HG03442 (cell line): ENCODE measurements at regions not wholly inside any gene's neighbourhood (a gene's known extent, or its start where the extent isn't known, plus 50 kb on each side); places are given as distances from the start of the nearest gene placed in this dataset.

ENCODE experiments used
- ATAC-seq: cut with Tn5 transposase; IDR thresholded peaks from one replicate; pipeline ENCODE4 v1.9.1; 2021; ENCODE audit warnings: mild to moderate bottlenecking, moderate library complexity; ENCODE audit not compliant: unreplicated experiment

GRCh38 chr18:24560511-24560981 is 100.1 kb downstream of the HRH4 start:
- ATAC-seq, result no peak

GRCh38 chr18:24561369-24561965 is 101.0 kb downstream of the HRH4 start:
- ATAC-seq, result no peak

GRCh38 chr18:24567199-24567598 is 106.8 kb downstream of the HRH4 start:
- no peak for ATAC-seq

GRCh38 chr18:24570716-24571115 is 110.3 kb downstream of the HRH4 start:
- ATAC-seq, result no peak

- ATAC-seq, result no peak
Observed at GRCh38 chr18:24582771-24583170, 122.3 kb downstream of the HRH4 start.

GRCh38 chr18:24584205-24584604 is 123.8 kb downstream of the HRH4 start:
- no peak for ATAC-seq

GRCh38 chr18:24584813-24585212 is 124.4 kb downstream of the HRH4 start:
- no peak for ATAC-seq

GRCh38 chr18:24585996-24586566 is 125.6 kb downstream of the HRH4 start:
- no peak for ATAC-seq

- no peak for ATAC-seq
Observed at GRCh38 chr18:24586662-24587360, 126.4 kb downstream of the HRH4 start.

GRCh38 chr18:24588440-24588839 is 128.0 kb downstream of the HRH4 start:
- no peak for ATAC-seq

- no peak for ATAC-seq
Observed at GRCh38 chr18:24590946-24591345, 130.5 kb downstream of the HRH4 start.

- ATAC-seq, result no peak
Observed at GRCh38 chr18:24593401-24593800, 133.0 kb downstream of the HRH4 start.

GRCh38 chr18:24593886-24594285 is 133.4 kb downstream of the HRH4 start:
- ATAC-seq, result no peak

- no peak for ATAC-seq
Observed at GRCh38 chr18:24595561-24596031, 135.2 kb downstream of the HRH4 start.

- ATAC-seq, result no peak
Observed at GRCh38 chr18:24600076-24600654, 139.7 kb downstream of the HRH4 start.

GRCh38 chr18:24601585-24601984 is 141.1 kb downstream of the HRH4 start:
- no peak for ATAC-seq

GRCh38 chr18:24602201-24602600 is 141.8 kb downstream of the HRH4 start:
- no peak for ATAC-seq

- no peak for ATAC-seq
Observed at GRCh38 chr18:24603151-24603550, 142.7 kb downstream of the HRH4 start.

GRCh38 chr18:24605444-24605843 is 145.0 kb downstream of the HRH4 start:
- no peak for ATAC-seq

GRCh38 chr18:24609254-24609653 is 148.8 kb downstream of the HRH4 start:
- ATAC-seq, result no peak

GRCh38 chr18:24611075-24611474 is 150.6 kb downstream of the HRH4 start:
- ATAC-seq, result no peak
